ENCODE measurements at regions not wholly inside any gene's neighbourhood (a gene's known extent, or its start where the extent isn't known, plus 50 kb on each side); places are given as distances from the start of the nearest gene placed in this dataset.

GRCh38 chr4:182107931-182108330 lies 135.3 kb upstream of the TENM3 start:
- no peak for TF ChIP-seq CTCF (IDR thresholded peaks at IDR 0.05)
- no peak for TF ChIP-seq POLR2A (IDR thresholded peaks at IDR 0.05)
